ENCODE measurements at regions not wholly inside any gene's neighbourhood (a gene's known extent, or its start where the extent isn't known, plus 50 kb on each side); places are given as distances from the start of the nearest gene placed in this dataset.
"Not testable (repeated sequence)": the region's sequence is repeated elsewhere in the genome, so short reads cannot be mapped to it uniquely, and the experiment has no call there.

GRCh38 chr11:90700789-90701439, 478.1 kb upstream of the CHORDC1 start:
- peak; percentile 41 for DNase-seq (ENCODE audit: low read depth)
- no peak overlapping the region for H3K4me3 ChIP-seq (ENCODE audit: low read depth, low read length)
- TF ChIP-seq, protein P1, sequence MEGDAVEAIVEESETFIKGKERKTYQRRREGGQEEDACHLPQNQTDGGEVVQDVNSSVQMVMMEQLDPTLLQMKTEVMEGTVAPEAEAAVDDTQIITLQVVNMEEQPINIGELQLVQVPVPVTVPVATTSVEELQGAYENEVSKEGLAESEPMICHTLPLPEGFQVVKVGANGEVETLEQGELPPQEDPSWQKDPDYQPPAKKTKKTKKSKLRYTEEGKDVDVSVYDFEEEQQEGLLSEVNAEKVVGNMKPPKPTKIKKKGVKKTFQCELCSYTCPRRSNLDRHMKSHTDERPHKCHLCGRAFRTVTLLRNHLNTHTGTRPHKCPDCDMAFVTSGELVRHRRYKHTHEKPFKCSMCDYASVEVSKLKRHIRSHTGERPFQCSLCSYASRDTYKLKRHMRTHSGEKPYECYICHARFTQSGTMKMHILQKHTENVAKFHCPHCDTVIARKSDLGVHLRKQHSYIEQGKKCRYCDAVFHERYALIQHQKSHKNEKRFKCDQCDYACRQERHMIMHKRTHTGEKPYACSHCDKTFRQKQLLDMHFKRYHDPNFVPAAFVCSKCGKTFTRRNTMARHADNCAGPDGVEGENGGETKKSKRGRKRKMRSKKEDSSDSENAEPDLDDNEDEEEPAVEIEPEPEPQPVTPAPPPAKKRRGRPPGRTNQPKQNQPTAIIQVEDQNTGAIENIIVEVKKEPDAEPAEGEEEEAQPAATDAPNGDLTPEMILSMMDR (conservative IDR thresholded peaks at IDR 0.05; ENCODE audit: low read depth, low read length), result no peak

DNA sequence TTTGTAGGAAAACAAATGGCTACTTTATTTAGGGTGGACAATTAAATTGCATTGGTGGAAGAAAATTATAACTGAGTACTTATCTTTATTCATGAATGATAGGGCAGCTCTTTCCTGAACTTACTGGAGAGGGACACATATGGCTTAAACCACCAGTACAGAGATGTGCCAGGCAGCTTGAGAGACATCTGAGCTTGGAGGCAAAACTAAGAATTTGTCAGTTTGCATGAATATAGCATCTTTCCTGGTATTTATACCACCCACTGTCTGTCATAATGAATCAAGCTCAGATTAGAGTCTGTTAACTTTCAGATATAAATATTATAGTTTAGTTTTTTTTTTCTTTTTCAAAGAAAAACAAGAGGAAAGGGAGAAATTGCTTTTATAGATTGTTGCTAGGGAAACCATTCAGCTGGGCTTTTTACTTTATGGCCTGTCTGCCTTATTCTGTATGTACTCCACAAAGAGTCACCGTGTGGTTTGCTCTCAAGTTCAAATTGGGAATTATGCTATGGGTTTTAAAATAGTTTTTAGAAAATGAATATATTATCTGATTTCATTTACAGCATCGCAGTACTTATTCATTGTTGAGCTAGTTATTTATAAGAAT, 477.0 kb upstream of the CHORDC1 start:
- TF ChIP-seq, protein P1 (conservative IDR thresholded peaks at IDR 0.05; ENCODE audit: low read depth, low read length), result no peak
- H3K4me3 ChIP-seq (ENCODE audit: low read depth, low read length), result no peak overlapping the region
- DNase-seq (ENCODE audit: low read depth), result no peak

GRCh38 chr11:90698238-90698637, 475.4 kb upstream of the CHORDC1 start:
- DNase-seq (ENCODE audit: low read depth), result no peak
- TF ChIP-seq, protein P1 (conservative IDR thresholded peaks at IDR 0.05; ENCODE audit: low read depth, low read length), result no peak
- no peak overlapping the region for H3K4me3 ChIP-seq (ENCODE audit: low read depth, low read length)

DNA sequence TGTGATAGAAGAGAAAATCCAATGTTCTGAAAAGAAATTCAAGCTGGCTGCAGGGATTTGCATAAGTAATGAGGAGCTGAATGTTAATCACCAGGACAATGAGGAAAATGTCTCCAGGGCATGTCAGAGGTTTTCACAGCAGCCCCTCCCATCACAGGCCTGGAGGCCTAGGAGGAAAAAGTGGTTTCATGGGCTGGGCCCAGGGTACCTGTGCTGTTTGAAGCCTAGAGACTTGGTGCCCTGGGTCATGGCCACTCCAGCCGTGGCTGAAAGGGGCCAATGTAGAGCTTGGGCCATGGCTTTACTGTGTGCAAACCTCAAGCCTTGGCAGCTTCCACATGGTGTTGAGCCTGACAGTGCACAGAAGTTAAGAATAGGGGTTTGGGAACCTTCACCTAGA, 452.6 kb upstream of the CHORDC1 start:
- not testable (repeated sequence) for H3K4me3 ChIP-seq (ENCODE audit: low read depth, low read length); DNase-seq (ENCODE audit: low read depth)

DNA sequence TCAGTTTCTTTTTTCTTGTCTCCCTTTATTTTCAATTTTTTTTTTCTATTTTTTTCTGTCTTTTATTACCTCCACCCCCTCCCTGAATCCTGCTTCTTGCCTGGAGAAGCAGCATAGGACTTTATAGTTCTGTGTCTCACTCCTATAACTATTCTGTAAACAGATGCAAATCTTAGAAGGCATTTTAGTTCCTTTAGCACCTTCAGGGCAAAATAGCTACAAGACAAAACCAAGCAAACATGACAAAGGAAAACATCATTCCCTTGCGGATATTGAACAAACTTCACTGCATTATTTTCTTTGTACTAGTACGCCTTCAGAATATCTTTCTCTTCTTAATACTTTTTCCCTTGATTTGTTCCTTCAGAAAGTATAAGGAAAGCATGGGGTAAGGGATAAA, 446.2 kb upstream of the CHORDC1 start:
- DNase-seq (ENCODE audit: low read depth), result no peak
- TF ChIP-seq, protein P1 (conservative IDR thresholded peaks at IDR 0.05; ENCODE audit: low read depth, low read length), result no peak
- H3K4me3 ChIP-seq (ENCODE audit: low read depth, low read length), result no peak overlapping the region

DNA sequence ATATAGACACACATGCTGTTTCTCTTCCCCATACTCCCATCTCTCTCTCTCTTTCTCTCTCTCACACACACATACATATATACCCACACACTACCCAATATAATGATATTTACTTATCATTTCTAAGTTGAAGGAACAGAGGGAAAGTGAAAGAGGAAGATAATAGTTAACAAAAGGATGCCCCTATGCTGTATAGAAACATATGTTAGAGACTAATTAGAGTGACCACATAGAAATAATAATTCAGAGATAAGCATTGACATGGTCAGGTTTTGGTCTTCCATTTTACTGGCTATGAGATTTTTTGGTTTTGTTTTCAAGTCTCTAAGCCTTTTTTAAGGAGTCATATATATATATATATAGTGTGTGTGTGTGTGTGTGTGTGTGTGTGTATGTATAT, 445.7 kb upstream of the CHORDC1 start:
- no peak overlapping the region for H3K4me3 ChIP-seq (ENCODE audit: low read depth, low read length)
- DNase-seq (ENCODE audit: low read depth), result no peak
- TF ChIP-seq, protein P1 (conservative IDR thresholded peaks at IDR 0.05; ENCODE audit: low read depth, low read length), result no peak

GRCh38 chr11:90661233-90661632, 438.4 kb upstream of the CHORDC1 start:
- H3K4me3 ChIP-seq (ENCODE audit: low read depth, low read length), result no peak overlapping the region
- TF ChIP-seq, protein P1 (conservative IDR thresholded peaks at IDR 0.05; ENCODE audit: low read depth, low read length), result no peak
- DNase-seq (ENCODE audit: low read depth), result no peak
